ENCODE measurements at regions not wholly inside any gene's neighbourhood (a gene's known extent, or its start where the extent isn't known, plus 50 kb on each side); places are given as distances from the start of the nearest gene placed in this dataset.
"Not testable (repeated sequence)": the region's sequence is repeated elsewhere in the genome, so short reads cannot be mapped to it uniquely, and the experiment has no call there.

- Mint-ChIP-seq H3K4me1 (ENCODE audit: low read depth) (no peaks in the 10 kb centered on the region), H3K27me3 (ENCODE audit: low read depth) (no peaks in the 10 kb centered on the region), H3K4me3 (no peak overlapping the region), H3K36me3 (ENCODE audit: insufficient read depth) (no peaks in the 10 kb centered on the region), H3K9me3 (no peaks in the 10 kb centered on the region)
- ATAC-seq = no peak
- DNase-seq = no peak
These were observed 140.5 kb downstream of the ARL4A start for GRCh38 chr7:12827920-12828319.

- Mint-ChIP-seq H3K36me3 (ENCODE audit: insufficient read depth) (no peaks in the 10 kb centered on the region), H3K4me3 (no peak overlapping the region), H3K9me3 (peaks cover 9% of the 10 kb centered on the region), H3K27me3 (ENCODE audit: low read depth) (peaks cover 2% of the 10 kb centered on the region), H3K4me1 (ENCODE audit: low read depth) (no peaks in the 10 kb centered on the region)
- DNase-seq (no peak), ATAC-seq (no peak)
These were observed 143.6 kb downstream of the ARL4A start for GRCh38 chr7:12831024-12831423.

- Mint-ChIP-seq H3K4me1 (ENCODE audit: low read depth) (no peaks in the 10 kb centered on the region), H3K4me3 (no peak overlapping the region), H3K27me3 (ENCODE audit: low read depth) (peaks cover 2% of the 10 kb centered on the region), H3K9me3 (peaks cover 9% of the 10 kb centered on the region), H3K36me3 (ENCODE audit: insufficient read depth) (no peaks in the 10 kb centered on the region)
- ATAC-seq = no peak
- no peak for DNase-seq
These were observed 146.4 kb downstream of the ARL4A start for GRCh38 chr7:12833829-12834228.

GRCh38 chr7:12834782-12835181 is 147.3 kb downstream of the ARL4A start:
- Mint-ChIP-seq H3K4me3 (no peak overlapping the region), H3K9me3 (peaks cover 9% of the 10 kb centered on the region), H3K36me3 (ENCODE audit: insufficient read depth) (no peaks in the 10 kb centered on the region), H3K27me3 (ENCODE audit: low read depth) (peaks cover 2% of the 10 kb centered on the region), H3K4me1 (ENCODE audit: low read depth) (no peaks in the 10 kb centered on the region)
- ATAC-seq = no peak
- DNase-seq = no peak

- no peak for ATAC-seq
These were observed 152.2 kb downstream of the ARL4A start for GRCh38 chr7:12839508-12840153.

GRCh38 chr7:12844732-12845131 is 157.3 kb downstream of the ARL4A start:
- not testable (repeated sequence) for H3K27me3 Mint-ChIP-seq (ENCODE audit: low read depth); ATAC-seq; H3K4me3 Mint-ChIP-seq; DNase-seq; H3K4me1 Mint-ChIP-seq (ENCODE audit: low read depth); H3K36me3 Mint-ChIP-seq (ENCODE audit: insufficient read depth)
- peaks cover 17% of the 10 kb centered on the region for H3K9me3 Mint-ChIP-seq

More at GRCh38 chr7:12839508-12840153, 152.2 kb downstream of the ARL4A start:
- Mint-ChIP-seq H3K4me3 (no peak overlapping the region), H3K36me3 (ENCODE audit: insufficient read depth) (no peaks in the 10 kb centered on the region), H3K9me3 (peaks cover 8% of the 10 kb centered on the region), H3K4me1 (ENCODE audit: low read depth) (no peaks in the 10 kb centered on the region), H3K27me3 (ENCODE audit: low read depth) (peaks cover under 1% of the 10 kb centered on the region)
- DNase-seq = no peak

- DNase-seq = no peak
- Mint-ChIP-seq H3K4me3 (no peak overlapping the region), H3K36me3 (ENCODE audit: insufficient read depth) (no peaks in the 10 kb centered on the region), H3K9me3 (peaks cover 17% of the 10 kb centered on the region), H3K4me1 (ENCODE audit: low read depth) (no peaks in the 10 kb centered on the region), H3K27me3 (ENCODE audit: low read depth) (no peaks in the 10 kb centered on the region)
- no peak for ATAC-seq
These were observed 159.6 kb downstream of the ARL4A start for GRCh38 chr7:12847001-12847400.

- Mint-ChIP-seq H3K4me1 (ENCODE audit: low read depth) (no peaks in the 10 kb centered on the region), H3K36me3 (ENCODE audit: insufficient read depth) (no peaks in the 10 kb centered on the region), H3K4me3 (no peak overlapping the region), H3K27me3 (ENCODE audit: low read depth) (no peaks in the 10 kb centered on the region), H3K9me3 (peaks cover 4% of the 10 kb centered on the region)
- no peak for DNase-seq
- ATAC-seq = no peak
These were observed 163.7 kb downstream of the ARL4A start for GRCh38 chr7:12851142-12851541.

- H3K9me3 Mint-ChIP-seq = peaks cover 3% of the 10 kb centered on the region
- DNase-seq = no peak
- H3K4me3 Mint-ChIP-seq = no peak overlapping the region
- no peaks in the 10 kb centered on the region for H3K4me1 Mint-ChIP-seq (ENCODE audit: low read depth)
- H3K36me3 Mint-ChIP-seq (ENCODE audit: insufficient read depth) = no peaks in the 10 kb centered on the region
- H3K27me3 Mint-ChIP-seq (ENCODE audit: low read depth) = no peaks in the 10 kb centered on the region
- no peak for ATAC-seq
These were observed 164.4 kb downstream of the ARL4A start for GRCh38 chr7:12851841-12852240.

GRCh38 chr7:12855036-12855435 is 167.6 kb downstream of the ARL4A start:
- no peaks in the 10 kb centered on the region for H3K27me3 Mint-ChIP-seq (ENCODE audit: low read depth)
- no peaks in the 10 kb centered on the region for H3K4me1 Mint-ChIP-seq (ENCODE audit: low read depth)
- DNase-seq = no peak
- H3K9me3 Mint-ChIP-seq = no peaks in the 10 kb centered on the region
- H3K36me3 Mint-ChIP-seq (ENCODE audit: insufficient read depth) = no peaks in the 10 kb centered on the region
- H3K4me3 Mint-ChIP-seq = no peak overlapping the region
- ATAC-seq = no peak

GRCh38 chr7:12859761-12860160 is 172.3 kb downstream of the ARL4A start:
- Mint-ChIP-seq H3K36me3 (ENCODE audit: insufficient read depth) (no peaks in the 10 kb centered on the region), H3K4me3 (no peak overlapping the region), H3K27me3 (ENCODE audit: low read depth) (no peaks in the 10 kb centered on the region), H3K9me3 (no peaks in the 10 kb centered on the region), H3K4me1 (ENCODE audit: low read depth) (no peaks in the 10 kb centered on the region)
- DNase-seq = no peak
- no peak for ATAC-seq

- DNase-seq (no peak), ATAC-seq (no peak)
- H3K4me1 Mint-ChIP-seq (ENCODE audit: low read depth) = no peaks in the 10 kb centered on the region
- H3K27me3 Mint-ChIP-seq (ENCODE audit: low read depth) = no peaks in the 10 kb centered on the region
- H3K36me3 Mint-ChIP-seq (ENCODE audit: insufficient read depth) = no peaks in the 10 kb centered on the region
- no peak overlapping the region for H3K4me3 Mint-ChIP-seq
- H3K9me3 Mint-ChIP-seq = no peaks in the 10 kb centered on the region
These were observed 173.6 kb downstream of the ARL4A start for GRCh38 chr7:12861070-12861469.

- DNase-seq (no peak), ATAC-seq (no peak)
- Mint-ChIP-seq H3K9me3 (no peaks in the 10 kb centered on the region), H3K4me1 (ENCODE audit: low read depth) (no peaks in the 10 kb centered on the region), H3K36me3 (ENCODE audit: insufficient read depth) (no peaks in the 10 kb centered on the region), H3K27me3 (ENCODE audit: low read depth) (no peaks in the 10 kb centered on the region), H3K4me3 (no peak overlapping the region)
These were observed 174.7 kb downstream of the ARL4A start for GRCh38 chr7:12862146-12862545.

- DNase-seq = no peak
- no peak overlapping the region for H3K4me3 Mint-ChIP-seq
- H3K4me1 Mint-ChIP-seq (ENCODE audit: low read depth) = no peaks in the 10 kb centered on the region
- H3K36me3 Mint-ChIP-seq (ENCODE audit: insufficient read depth) = no peaks in the 10 kb centered on the region
- no peaks in the 10 kb centered on the region for H3K27me3 Mint-ChIP-seq (ENCODE audit: low read depth)
- H3K9me3 Mint-ChIP-seq = no peaks in the 10 kb centered on the region
- no peak for ATAC-seq
These were observed 177.1 kb downstream of the ARL4A start for GRCh38 chr7:12864470-12865046.

- no peaks in the 10 kb centered on the region for H3K36me3 Mint-ChIP-seq (ENCODE audit: insufficient read depth)
- H3K27me3 Mint-ChIP-seq (ENCODE audit: low read depth) = peaks cover 2% of the 10 kb centered on the region
- H3K4me3 Mint-ChIP-seq = no peak overlapping the region
- DNase-seq (no peak), ATAC-seq (no peak)
- H3K9me3 Mint-ChIP-seq = no peaks in the 10 kb centered on the region
- H3K4me1 Mint-ChIP-seq (ENCODE audit: low read depth) = no peaks in the 10 kb centered on the region
These were observed 178.2 kb downstream of the ARL4A start for GRCh38 chr7:12865593-12865992.

All from activated T-cell treated with anti-CD3 and anti-CD28 coated beads, Interleukin-2, amount 50 U/mL, for 4 hours (primary cell).